ENCODE measurements at regions not wholly inside any gene's neighbourhood (a gene's known extent, or its start where the extent isn't known, plus 50 kb on each side); places are given as distances from the start of the nearest gene placed in this dataset.

- TF ChIP-seq ELF4 (IDR thresholded peaks at IDR 0.05), result no peak
- no peak for TF ChIP-seq ZNF384 (IDR thresholded peaks at IDR 0.05)
- no peak for TF ChIP-seq PKNOX1 (IDR thresholded peaks at IDR 0.05)
- TF ChIP-seq FOXM1 (IDR thresholded peaks at IDR 0.05; ENCODE audit: borderline replicate concordance), result no peak
- no peak for TF ChIP-seq CTBP1 (IDR thresholded peaks at IDR 0.05; ENCODE audit: borderline replicate concordance)
- no peak for TF ChIP-seq SUZ12 (IDR thresholded peaks at IDR 0.05)
- TF ChIP-seq FOXK2 (IDR thresholded peaks at IDR 0.05), result no peak
- TF ChIP-seq FOXA1 (IDR thresholded peaks at IDR 0.05), result no peak
These were observed 111.1 kb downstream of the TPRA1 start for GRCh38 chr3:127479449-127479848.

Data from HEK293T (cell line).